Colonic mucosa (tissue), 4 donors: ENCODE measurements at regions not wholly inside any gene's neighbourhood (a gene's known extent, or its start where the extent isn't known, plus 50 kb on each side); places are given as distances from the start of the nearest gene placed in this dataset.

Experiments used
- DNase-seq: peaks from one replicate; pipeline ENCODE4 v3.0.0-alpha.2; 2020
- H3K27ac ChIP-seq: fragments of 200-600 bp; one replicate; pipeline ENCODE4 v1.8.0; 2021
- H3K27me3 ChIP-seq: fragments of 200-600 bp; one replicate; pipeline ENCODE4 v1.8.0; 2021
- H3K36me3 ChIP-seq: fragments of 200-600 bp; one replicate; pipeline ENCODE4 v1.8.0; 2021
- H3K4me1 ChIP-seq: fragments of 200-600 bp; one replicate; pipeline ENCODE4 v1.8.0; 2021; ENCODE audit warnings: mild to moderate bottlenecking
- H3K4me3 ChIP-seq: fragments of 200-600 bp; one replicate; pipeline ENCODE4 v1.8.0; 2021
- H3K9ac ChIP-seq, 2 donors: one replicate each; pipeline ENCODE4 v1.7.0; 2013; ENCODE audit warnings: control low read depth in 2 of 2, low read depth in 2 of 2, low read length in 2 of 2
- H3K9me3 ChIP-seq: fragments of 200-600 bp; one replicate; pipeline ENCODE4 v1.8.0; 2021
- intact Hi-C: fragments of 100-400 bp; cut with DNase I; formaldehyde crosslinking; loops from one replicate; pipeline ENCODE4 v1.14.1; 2022
- TF ChIP-seq, protein P1 (sequence below): fragments of 200-600 bp; IDR thresholded peaks from one replicate; pipeline ENCODE4 v1.8.0; 2022; ENCODE audit warnings: antibody characterized with exemption, mild to moderate bottlenecking
- donor health status: healthy.
- donor health status: DM: no; HTN: no; CAD: no.
- donor health status: DM: no; HTN: no; CAD: no.

DNA sequence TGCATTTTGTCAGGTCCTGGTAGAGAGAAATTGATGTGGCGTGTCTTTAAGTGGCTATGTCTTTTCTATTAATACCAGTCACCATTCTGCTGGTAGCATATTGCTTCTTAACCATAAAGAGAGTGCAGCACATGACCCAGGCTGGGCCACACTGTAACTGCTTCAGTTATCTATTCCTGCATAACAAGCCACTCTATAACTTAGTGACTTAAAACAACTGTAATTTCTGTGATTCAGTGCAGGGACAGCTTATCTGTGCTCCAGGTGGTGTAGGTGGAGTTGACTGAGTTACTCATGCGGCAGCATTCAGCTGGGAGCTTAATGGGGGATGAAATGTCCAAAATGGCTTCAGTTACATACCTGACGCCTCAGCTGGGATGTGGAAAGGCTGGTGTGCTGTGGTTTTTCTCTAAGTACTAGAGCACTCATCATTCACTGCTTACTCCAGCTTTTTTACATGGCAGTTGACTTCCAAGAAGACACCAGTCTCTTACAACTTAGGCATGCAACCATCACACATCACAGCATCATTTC lies 742.4 kb downstream of the SATB2 start:
- H3K36me3 ChIP-seq, result no peaks in the 10 kb centered on the region
- H3K27me3 ChIP-seq, result no peaks in the 10 kb centered on the region
- intact Hi-C loops, result no loop called here
- no peak overlapping the region for H3K27ac ChIP-seq
- TF ChIP-seq, protein P1, sequence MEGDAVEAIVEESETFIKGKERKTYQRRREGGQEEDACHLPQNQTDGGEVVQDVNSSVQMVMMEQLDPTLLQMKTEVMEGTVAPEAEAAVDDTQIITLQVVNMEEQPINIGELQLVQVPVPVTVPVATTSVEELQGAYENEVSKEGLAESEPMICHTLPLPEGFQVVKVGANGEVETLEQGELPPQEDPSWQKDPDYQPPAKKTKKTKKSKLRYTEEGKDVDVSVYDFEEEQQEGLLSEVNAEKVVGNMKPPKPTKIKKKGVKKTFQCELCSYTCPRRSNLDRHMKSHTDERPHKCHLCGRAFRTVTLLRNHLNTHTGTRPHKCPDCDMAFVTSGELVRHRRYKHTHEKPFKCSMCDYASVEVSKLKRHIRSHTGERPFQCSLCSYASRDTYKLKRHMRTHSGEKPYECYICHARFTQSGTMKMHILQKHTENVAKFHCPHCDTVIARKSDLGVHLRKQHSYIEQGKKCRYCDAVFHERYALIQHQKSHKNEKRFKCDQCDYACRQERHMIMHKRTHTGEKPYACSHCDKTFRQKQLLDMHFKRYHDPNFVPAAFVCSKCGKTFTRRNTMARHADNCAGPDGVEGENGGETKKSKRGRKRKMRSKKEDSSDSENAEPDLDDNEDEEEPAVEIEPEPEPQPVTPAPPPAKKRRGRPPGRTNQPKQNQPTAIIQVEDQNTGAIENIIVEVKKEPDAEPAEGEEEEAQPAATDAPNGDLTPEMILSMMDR, result no peak
- H3K4me3 ChIP-seq, result no peak overlapping the region
- no peaks in the 10 kb centered on the region for H3K9me3 ChIP-seq
- no peaks in the 10 kb centered on the region for H3K4me1 ChIP-seq
- DNase-seq, result no peak
- H3K9ac ChIP-seq, result no peak overlapping the region

DNA sequence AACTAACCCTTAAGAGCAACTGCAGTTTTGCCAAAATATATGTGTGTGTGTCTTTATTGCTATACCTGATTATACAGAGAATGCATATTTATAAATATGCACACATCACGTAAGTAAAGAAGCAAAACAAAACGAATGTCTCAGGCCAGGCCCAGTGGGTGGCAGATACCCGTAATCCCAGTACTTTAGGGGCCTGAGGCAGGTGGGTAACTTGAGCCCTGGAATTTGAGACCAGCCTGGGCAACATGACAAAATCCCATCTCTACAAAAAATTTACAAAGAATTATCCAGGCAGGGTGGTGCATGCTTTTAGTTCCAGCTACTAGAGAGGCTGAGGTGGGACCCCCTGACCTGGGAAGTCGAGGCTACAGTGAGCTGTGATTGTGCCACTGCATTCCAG lies 745.3 kb downstream of the SATB2 start:
- Histone ChIP-seq H3K27ac (no peak overlapping the region), H3K4me1 (no peaks in the 10 kb centered on the region), H3K9ac (no peak overlapping the region), H3K9me3 (no peaks in the 10 kb centered on the region), H3K36me3 (no peaks in the 10 kb centered on the region), H3K27me3 (no peaks in the 10 kb centered on the region), H3K4me3 (no peak overlapping the region)
- no peak for DNase-seq
- intact Hi-C loops, result no loop called here
- TF ChIP-seq, protein P1, result no peak

DNA sequence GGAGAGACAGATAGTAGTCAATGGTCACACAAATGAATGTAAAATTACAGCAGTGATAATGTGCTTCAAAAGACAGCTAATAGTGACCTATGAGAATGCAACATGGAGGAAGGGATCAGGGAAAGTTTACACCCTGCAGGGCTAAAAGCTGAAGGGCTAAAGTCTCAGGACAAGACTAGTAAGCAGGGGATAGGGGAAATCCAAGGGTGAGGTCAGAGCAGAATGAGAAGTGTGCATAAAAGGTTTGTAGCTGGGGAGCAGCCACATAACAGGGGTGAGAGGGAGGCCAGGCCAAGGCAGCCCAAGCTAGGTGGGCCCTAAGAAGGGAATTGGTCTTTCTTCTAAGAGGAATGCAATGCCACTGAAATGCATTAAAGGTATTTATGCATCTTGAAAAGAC lies 746.3 kb downstream of the SATB2 start:
- no peak overlapping the region for H3K27ac ChIP-seq
- no peaks in the 10 kb centered on the region for H3K36me3 ChIP-seq
- no peak for DNase-seq
- no peaks in the 10 kb centered on the region for H3K27me3 ChIP-seq
- TF ChIP-seq, protein P1, result no peak
- no peaks in the 10 kb centered on the region for H3K4me1 ChIP-seq
- no peaks in the 10 kb centered on the region for H3K9me3 ChIP-seq
- intact Hi-C loops, result no loop called here
- H3K4me3 ChIP-seq, result no peak overlapping the region
- H3K9ac ChIP-seq, result no peak overlapping the region

DNA sequence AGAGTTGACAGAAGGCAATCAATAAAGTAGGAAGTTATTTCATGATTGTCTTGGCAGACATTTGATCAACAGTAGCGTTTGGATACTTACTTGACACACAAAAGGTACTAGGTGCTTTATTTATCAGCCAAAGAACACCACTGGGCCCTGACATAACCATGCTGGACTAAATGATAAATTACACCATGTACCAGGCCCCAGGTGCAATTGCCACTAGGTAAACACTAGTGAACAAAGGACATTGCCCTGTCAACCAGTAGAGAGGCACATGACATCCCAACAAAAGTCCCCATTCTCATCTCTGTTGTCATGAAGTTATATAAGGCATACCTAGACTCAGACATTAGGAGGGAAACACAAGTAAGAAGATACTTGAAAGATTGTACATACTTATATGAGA lies 747.2 kb downstream of the SATB2 start:
- TF ChIP-seq, protein P1, result no peak
- Histone ChIP-seq H3K27ac (no peak overlapping the region), H3K4me1 (no peaks in the 10 kb centered on the region), H3K9me3 (no peaks in the 10 kb centered on the region), H3K36me3 (no peaks in the 10 kb centered on the region), H3K27me3 (no peaks in the 10 kb centered on the region), H3K4me3 (no peak overlapping the region), H3K9ac (no peak overlapping the region)
- intact Hi-C loops, result no loop called here
- no peak for DNase-seq

DNA sequence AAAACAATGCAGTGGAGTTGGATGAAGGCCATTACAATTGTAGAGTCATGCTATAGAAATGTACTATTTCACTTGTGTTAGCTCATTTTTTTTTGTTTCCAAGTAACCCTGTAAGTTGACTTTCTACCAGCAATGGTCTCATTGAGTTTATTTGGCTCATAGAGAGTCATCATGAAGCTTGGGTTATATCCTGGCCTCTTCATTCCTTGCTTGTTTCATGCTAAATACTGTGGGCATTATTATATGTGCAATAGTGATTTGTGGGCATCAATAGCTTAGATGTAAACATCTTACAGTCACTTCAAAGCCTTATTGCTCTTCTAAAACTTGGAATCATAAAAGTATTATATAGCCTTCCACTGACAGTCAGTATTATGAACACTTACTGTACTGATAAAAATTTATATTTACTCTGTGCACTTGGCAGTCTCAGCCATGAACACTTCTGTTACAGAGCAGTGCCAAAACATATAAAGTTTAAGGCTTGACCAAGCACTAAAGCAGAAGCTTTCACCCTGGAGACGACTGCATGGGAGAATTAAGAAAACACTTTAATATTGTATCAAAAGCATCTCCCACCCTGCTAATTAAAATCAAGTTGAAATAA lies 751.2 kb downstream of the SATB2 start:
- DNase-seq, result no peak
- Histone ChIP-seq H3K9ac (no peak overlapping the region), H3K9me3 (no peaks in the 10 kb centered on the region), H3K27me3 (no peaks in the 10 kb centered on the region), H3K27ac (no peak overlapping the region), H3K4me1 (no peaks in the 10 kb centered on the region), H3K36me3 (no peaks in the 10 kb centered on the region), H3K4me3 (no peak overlapping the region)
- TF ChIP-seq, protein P1, result no peak
- intact Hi-C loops, result no loop called here
